GM18870 (cell line): ENCODE measurements at regions not wholly inside any gene's neighbourhood (a gene's known extent, or its start where the extent isn't known, plus 50 kb on each side); places are given as distances from the start of the nearest gene placed in this dataset.

Experiments used
- ATAC-seq: cut with Tn5 transposase; IDR thresholded peaks from one replicate; pipeline ENCODE4 v1.9.1; 2021; ENCODE audit warnings: moderate library complexity; ENCODE audit not compliant: unreplicated experiment

DNA sequence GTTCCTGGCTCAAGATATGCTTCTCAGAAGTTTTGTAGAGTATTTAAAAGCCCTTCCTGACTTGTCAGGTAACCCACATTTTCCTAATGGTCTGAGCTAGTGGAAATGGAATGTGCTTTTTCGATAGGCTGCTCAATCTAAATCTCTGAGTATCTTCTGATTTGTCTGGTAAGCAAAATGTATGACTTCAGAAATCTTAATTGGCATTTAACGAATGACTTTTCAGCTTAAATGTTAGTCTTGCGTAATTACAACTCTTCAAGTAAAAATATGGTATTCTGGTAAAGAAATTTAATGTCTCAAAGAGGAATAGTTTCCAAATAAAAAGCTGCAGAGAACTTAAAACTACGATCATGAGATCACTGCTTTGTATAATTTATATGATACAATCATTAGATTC, 379.1 kb downstream of the ANKRD50 start:
- ATAC-seq = no peak

DNA sequence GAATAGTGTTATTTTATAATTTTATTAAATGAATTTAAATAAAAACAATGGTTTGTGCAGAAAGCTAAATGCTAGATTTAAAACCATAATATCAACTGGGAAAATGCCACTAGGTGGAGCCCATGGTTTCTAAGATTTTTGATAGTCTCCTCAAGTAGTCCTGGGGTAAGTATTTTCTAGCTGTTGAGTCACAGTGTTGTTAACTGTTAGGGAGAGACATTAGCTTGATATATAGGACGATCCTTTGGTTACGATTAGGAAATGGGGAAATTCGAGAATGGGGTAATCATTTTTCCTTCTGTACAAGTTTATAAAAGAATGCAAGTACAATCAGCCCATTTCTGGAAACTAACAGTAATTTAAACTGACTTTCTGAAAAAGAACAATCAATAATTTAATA, 378.4 kb downstream of the ANKRD50 start:
- peak; percentile 73 for ATAC-seq

DNA sequence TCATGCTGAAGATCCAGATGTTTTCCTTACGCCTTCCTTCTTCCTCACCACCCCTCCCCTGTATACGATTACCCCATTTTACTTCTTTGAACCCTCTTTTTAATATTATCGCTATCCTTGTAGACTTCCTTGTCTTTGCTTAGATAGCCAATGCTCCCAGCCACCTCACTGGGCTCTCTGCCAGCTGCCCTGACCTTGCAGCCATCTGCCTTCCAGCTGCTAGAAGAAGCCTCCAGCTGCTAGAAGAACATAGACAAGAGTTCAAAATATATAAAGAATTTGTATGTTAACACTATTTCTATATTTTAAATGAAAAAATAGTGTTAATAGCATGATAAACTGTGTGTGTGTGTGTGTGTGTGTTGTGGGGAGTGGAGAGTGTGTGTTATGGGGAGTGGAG, 374.7 kb downstream of the ANKRD50 start:
- no peak for ATAC-seq

DNA sequence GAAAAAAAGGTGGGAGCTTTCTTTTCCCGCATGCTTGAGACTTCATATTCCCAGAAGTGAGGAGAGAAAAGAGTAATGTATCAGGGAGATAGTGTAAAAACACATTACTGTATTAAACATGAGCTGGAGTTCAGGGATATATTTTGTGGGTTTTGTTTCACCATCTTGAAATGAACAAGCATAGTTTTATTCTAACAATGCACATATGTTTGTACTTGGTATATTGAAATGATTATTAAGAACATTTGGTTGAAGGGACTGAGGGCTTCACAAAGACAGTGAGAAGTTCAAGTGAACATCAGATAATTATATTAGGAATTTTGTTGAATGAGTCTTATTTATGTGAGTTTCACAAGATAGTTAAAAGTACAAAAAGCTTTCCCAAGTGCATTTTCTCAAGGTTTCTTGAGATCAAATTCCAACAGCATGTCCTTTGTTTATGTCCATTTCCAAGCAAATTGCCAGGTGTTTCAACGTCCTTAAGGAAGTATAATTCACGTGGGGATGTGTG, 368.8 kb downstream of the ANKRD50 start:
- no peak for ATAC-seq

DNA sequence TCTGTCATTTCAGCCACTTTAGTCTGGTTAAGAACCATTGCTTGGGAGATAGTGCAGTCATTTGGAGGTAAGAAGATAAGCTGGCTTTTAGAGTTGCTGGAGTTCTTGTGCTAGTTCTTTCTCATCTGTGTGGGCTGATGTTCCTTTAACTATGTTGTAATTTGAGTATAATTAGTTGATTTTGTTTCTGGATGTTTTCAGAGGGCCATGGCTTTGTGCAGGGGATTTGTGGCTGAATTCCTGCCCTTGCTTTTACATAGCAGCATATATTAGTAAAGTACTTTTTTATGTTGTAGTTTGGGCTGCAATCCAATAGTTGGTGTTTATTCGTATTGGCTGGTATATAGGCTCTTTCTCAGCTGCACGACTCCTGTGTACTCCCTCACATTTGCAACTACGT, 339.6 kb downstream of the ANKRD50 start:
- no peak for ATAC-seq

DNA sequence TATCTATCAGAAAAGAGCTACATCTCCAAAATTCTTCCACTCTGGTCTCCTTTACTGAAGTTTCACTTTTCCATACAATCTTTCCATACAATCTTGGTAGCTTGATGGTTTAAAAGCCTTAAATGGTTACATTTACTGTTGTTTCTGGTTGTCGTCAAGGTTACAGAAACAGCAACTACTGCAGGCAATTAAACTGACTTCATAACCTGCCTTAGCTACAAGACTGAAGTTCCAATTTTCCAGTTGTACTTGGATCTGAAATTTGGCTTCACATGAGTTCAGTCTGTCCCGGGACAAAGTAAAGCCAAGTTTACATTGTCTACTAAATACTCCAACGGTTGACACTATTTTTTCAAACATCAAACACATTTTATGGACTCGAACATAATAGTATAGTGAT, 326.4 kb downstream of the ANKRD50 start:
- no peak for ATAC-seq

DNA sequence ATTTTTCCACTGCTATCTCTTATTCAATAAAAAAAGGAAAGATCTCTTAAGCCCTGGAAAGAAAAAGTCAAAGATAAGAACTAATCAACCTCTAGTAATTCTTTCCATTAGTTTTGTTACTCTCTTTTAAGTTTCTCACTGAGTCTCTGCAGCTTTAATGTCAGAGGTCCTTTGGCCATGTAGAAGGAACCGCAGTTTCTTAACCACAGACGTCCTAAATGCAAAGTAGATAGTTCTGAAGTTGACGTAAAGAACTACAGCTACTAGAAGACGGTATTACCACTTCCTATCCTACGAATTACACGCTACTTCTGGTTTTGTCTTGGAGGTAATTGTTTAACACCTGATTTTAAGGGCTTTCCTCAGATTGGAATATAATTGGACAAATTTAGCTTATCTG, 325.9 kb downstream of the ANKRD50 start:
- ATAC-seq = peak; percentile 73

DNA sequence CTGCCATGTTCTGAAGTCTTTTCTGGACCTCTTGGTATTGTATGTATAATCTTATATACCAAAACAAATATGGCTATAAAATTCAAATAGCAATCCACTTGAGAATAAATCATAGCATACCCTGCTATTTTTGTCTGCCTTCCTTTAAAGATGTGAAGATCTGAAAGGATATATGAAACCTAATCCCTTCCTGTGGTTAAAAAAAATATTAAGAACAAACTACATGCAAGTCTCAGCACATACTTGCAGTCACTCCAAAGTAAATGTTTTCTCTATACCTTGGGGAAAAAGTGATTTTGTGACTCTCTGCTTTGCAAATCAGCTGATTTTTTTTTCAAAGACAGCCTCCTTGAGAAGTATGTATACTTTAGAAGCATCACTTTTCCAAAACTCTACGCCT, 322.9 kb downstream of the ANKRD50 start:
- ATAC-seq = no peak

DNA sequence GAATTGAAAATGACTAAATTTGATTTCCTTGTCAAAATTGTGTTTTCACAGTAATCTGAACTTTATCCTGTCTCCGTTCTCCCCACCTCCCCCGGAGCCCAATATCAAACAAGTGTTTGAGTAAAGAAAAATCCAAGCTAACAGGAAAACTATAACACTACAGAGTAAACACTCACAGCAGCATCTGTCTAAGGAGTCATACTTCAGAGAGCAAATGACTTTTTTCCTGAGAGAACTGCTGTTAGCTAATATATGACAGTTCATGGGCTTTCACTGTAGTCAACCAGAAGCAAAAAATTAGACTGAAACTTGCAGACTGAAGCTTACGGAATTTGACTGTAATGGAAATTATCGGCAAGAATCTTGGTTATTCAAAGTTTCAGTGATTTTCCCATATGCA, 321.7 kb downstream of the ANKRD50 start:
- ATAC-seq = no peak

DNA sequence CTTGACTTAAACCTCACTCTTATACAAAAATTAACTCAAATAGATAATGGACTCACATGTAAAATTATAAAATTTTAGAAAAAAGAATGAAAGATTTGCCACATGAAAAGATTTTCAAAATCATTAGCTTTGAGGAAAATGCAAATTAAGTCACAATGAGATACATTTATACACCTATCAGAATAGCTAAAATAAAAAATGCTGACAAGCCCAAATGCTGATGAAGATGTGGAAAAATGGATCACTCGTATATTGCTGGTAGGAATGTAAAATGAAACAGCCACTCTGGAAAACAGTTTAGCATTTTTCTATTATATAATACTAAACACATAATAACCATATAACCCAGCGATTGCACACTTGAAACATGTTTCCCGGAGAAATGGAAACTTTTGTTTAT, 316.2 kb downstream of the ANKRD50 start:
- no peak for ATAC-seq

DNA sequence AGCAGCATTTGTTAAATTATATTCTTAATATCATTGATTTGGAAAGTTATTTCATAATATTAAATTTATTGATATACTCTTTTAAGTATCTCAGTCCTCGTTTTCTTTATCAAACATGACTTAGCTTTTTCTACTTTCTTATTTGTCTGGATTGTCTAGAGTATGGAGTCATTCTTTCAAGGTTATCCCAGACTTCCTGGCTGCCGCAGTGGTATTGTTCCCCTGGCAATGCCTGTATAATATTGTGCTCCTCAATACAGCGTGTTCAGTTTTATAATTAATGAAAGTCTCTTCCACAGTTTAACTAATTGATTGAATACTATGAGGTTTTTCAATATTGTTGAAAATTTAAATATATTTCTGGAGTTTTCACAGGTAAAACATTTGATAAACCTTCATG, 310.9 kb downstream of the ANKRD50 start:
- ATAC-seq = no peak

DNA sequence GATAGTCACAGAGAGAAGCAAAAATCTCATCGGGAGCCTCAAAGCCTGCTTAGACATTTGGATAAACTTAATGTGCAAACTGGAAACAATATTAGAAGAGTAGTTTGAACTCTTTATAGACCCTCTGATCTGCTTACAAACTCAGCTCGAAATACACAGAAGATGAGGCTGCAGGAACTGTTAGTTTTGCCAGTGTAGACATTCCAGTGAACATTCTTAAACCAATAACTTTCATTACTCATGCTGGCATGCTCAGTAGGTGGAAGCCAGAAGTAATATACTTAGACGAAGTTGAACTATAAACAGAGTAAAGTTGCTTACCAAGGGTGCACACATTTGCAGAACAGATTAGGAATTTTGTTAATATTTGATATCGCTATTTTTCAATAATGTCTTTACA, 303.5 kb downstream of the ANKRD50 start:
- no peak for ATAC-seq

DNA sequence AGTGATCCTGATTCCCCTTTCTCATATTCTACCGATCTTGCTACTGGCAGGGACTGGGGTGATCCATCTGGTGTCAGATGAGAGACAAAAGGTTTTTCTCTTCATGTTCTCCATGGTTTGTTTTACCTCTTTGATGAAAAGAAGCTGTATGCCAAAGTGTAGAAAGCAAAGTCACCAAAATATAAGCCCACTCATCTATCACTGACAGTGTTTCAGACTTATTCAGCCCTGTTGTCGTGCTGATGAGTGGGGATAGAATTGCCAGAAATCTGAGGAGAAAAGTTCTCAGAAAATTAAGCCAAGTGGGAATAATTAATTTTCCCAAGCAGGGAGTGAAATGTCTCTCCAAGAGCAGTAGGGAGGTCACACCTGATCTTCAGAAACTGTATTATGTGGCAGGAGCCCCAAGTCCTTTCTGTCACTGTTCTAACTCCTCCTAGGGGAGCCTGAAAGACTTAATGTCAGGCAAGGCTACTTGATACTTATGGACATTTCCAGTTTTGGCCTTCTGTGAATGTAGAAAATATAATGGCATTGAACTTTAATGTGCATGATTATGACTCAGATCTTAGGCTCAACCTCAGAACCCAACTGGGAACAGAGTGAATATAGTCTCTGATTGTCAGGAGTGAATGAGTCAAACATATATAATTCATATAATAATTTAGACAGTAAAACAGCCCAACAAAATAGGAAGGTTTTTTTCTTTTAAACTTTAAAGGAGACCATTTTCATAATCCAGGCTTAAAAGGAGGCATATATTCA, 298.1 kb downstream of the ANKRD50 start:
- no peak for ATAC-seq

DNA sequence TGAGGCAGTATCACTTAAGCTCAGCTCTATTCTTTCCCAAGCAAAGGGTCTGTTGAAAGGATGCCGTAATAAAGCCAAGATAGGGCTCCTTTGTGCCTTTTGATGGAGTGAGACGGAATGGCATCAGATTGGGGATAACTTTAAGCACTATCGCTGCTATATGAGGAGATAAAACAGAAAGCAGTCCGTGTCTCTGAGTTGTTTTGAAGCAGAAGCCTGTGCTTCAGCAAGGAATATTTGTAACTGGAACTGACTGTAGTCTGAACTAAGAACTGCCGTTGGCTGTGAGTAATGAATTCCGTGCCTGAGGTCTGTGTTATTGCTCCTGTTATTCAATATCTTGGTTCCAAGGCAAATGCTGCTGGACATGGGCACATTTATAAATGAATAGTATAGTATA, 297.4 kb downstream of the ANKRD50 start:
- ATAC-seq = no peak

DNA sequence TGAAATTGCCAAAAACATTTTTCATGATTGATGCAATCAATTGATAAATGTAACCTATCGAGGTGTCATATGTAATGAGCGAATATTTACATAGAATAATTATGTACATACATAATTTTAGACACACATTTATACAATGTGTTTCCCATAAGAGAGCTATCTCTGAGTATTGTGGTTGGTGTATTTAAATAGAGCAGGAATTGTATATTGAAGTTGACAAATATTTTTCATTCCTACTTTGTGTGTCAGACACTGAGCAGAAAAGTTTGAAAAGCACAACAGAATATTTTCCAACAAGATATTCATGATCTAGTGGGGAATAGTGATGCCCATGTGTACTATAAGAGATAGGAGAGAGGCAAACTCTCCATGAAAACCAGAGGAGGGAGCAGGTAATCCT, 295.2 kb downstream of the ANKRD50 start:
- ATAC-seq = no peak

DNA sequence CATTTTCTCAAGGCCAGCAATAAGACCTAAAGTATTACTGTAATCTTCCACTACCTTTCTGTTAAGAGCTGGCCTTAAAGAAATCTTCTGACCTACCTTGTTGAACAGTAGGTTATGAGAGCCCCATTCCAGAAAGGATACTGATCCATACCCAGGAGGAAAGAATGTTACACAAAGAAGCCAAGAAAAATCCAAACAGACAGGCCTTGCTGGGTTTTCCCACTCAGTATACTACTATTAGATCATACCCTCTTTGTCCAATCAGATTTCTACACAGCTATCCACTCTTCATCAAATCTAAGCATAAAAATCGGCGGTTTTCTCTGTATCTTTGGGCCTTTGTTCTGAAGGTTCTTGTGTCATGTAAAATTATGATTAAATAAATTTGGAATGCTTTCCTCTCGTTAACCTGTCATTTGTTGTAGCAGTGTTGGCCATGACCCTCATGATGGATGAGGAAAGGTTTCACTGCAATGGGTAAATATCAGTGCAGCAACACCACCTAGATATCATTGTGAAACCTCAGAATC, 292.3 kb downstream of the ANKRD50 start:
- no peak for ATAC-seq

DNA sequence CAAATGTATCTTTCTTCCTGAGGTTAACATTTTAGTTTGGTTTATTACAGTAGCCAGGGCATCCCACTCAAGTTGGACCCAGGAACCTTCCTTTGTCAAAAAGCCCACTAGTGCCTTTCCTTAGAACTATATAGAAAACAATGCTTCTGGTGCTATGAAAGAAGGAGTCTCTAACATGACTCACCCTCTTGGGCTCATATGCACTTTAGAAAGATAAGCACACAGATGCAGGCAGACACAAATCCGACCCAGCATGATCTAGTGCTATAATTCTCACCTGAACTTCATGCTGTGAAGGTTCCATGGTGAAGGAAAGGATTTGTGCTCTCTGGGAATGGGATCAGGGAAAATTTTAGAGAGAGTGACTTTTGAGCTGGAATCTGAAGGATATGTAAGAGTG, 289.4 kb downstream of the ANKRD50 start:
- no peak for ATAC-seq

DNA sequence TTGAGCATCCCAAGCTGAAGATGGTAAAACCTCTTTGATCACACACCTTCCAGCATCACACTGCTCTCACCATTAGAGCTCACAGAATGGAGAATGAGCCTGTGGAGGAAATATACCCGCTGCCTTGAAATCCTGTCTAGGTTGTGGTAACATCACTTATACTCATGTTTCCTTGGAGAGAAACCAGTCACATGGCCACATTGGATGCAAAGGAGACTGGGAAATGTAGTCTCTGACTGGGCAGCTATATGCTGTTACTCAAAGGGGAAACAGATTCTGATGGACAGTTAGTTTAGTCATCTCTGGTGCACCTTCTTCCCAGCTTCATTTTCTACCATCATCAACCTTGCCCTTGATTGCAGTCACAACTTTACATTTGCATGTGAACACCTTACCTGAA, 286.3 kb downstream of the ANKRD50 start:
- ATAC-seq = no peak

DNA sequence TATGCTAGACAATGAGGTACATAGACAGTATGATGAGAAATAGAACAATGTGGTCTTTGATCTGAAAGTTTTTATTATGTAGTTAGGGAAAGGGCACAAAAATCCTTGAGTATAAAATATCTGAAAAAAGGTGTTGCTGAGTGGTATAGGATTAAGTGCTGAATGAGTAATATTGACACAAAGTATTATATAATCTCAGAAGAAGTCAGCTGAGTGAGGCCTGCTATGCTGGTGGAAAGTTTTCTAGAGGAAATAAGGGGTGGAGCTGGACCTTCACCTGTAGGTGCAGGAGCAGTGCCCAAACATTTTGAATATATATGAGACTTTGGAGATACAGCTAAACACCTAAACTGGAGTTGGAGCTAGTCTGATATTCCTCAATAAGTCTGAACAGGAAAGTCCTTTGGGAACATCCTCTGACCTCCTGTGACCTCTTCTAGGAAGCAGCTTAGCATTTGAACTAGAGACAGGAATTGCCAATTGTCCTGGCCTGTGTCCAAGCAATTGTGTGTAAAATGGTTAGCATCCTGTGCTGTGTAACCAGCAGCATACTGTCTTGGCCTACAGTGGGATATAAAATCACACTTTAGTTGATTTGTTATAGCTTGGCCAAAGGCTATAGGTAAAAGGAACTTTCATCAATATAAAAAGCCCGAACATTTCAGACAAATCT, 285.3 kb downstream of the ANKRD50 start:
- ATAC-seq = no peak

DNA sequence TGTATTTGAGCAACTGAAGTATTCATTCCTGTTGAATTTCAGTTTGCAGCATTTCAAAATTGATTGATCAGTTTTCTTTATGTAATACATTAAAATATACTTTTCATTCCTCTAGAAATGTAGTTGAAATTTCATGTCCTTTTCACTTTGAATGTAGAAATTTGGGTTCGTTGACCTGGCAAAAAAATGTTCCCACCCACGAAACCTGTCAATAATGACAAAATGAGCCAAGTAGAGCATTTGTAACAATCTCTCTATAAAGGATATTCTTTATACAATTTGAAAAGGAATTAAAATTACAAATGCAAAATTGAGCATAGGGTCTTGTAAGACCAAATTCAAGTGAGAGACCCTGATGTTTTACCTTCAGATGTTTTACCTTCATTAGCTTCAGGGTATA, 283.9 kb downstream of the ANKRD50 start:
- ATAC-seq = no peak

DNA sequence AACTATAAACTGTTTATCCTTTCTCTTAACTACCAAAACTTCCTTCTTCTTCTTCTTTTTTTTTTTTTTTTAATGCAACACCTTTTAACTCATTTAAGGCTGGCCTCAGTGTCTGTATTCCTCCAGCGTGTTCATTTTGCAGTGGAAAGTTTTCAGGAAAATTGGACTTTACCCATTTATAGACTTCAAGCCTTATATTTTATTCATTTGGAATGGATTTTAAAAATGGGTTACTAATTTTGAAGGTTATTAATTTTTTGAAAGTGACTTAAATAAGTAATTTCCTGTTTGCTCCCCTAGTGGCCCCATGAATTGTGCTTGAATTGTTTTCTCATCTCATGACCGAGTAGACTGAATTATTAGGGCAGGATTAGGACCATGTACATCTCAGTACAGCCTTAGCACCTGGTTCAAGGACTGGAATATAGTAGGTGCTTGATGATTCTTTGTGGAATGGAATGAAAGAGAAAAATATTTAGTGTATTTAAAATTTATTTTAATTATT, 282.7 kb downstream of the ANKRD50 start:
- ATAC-seq = no peak

DNA sequence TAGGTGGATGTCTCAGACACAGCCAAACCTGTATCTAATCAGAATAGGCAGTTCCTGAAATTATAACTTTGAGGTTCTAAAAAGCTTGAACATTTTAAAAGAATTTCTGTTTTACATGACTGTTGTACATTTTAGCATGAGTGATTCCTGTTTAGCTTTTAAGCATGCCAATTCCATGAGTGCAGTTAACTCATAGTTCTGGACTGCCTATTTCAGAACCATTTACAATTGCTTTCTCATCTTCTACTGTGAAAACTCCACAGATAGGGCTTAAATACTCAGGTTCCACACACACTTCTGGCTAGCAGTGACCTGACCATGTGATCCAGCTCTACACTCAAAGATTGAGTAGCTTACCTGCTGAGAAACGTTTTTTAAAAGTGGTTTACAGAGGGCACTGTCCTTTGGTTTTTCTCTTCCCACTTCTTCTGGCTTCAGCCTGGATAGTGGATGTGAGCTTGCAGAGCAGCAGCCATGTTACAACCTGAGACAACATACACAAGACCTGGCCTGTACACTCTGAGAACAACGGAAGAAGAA, 280.8 kb downstream of the ANKRD50 start:
- ATAC-seq = no peak
